ENCODE measurements at regions not wholly inside any gene's neighbourhood (a gene's known extent, or its start where the extent isn't known, plus 50 kb on each side); places are given as distances from the start of the nearest gene placed in this dataset.

GRCh38 chr7:124137664-124138063, 104.8 kb upstream of the TMEM229A start:
- DNase-seq (ENCODE audit: low read depth): no peak
- H3K4me3 ChIP-seq (ENCODE audit: low read depth, low read length): no peak overlapping the region
- TF ChIP-seq MAX (IDR thresholded peaks at IDR 0.05; ENCODE audit: low read depth, low read length): no peak
- no peak for TF ChIP-seq MYC (IDR thresholded peaks at IDR 0.05; ENCODE audit: low read depth, low read length)
- TF ChIP-seq POLR2A (IDR thresholded peaks at IDR 0.05; ENCODE audit: extremely low read depth, insufficient read length): no peak
- TF ChIP-seq CTCF (IDR thresholded peaks at IDR 0.05; ENCODE audit: low read depth, low read length): no peak

DNA sequence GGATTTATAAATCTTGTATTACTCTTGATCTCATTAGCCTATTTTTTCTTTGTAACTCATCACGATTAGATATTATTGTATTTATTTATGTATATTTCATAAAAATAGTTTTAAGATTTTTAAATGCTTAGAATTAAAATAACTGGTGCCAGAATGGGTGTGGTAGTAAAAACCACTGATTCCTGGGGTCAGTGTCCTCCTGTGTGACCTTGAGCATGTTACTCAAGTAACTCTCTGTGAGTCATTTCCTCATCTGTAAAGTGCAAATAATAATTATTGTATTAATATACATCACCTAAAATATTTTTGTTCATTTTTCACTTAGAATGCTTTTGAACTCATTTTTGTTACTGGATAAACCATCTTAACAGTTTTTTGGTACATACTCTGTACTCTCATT, 91.3 kb upstream of the TMEM229A start:
- no peak for DNase-seq (ENCODE audit: low read depth)
- no peak for TF ChIP-seq MYC (IDR thresholded peaks at IDR 0.05; ENCODE audit: low read depth, low read length)
- TF ChIP-seq MAX (IDR thresholded peaks at IDR 0.05; ENCODE audit: low read depth, low read length): no peak
- TF ChIP-seq CTCF (IDR thresholded peaks at IDR 0.05; ENCODE audit: low read depth, low read length): no peak
- no peak for TF ChIP-seq POLR2A (IDR thresholded peaks at IDR 0.05; ENCODE audit: extremely low read depth, insufficient read length)
- H3K4me3 ChIP-seq (ENCODE audit: low read depth, low read length): no peak overlapping the region

DNA sequence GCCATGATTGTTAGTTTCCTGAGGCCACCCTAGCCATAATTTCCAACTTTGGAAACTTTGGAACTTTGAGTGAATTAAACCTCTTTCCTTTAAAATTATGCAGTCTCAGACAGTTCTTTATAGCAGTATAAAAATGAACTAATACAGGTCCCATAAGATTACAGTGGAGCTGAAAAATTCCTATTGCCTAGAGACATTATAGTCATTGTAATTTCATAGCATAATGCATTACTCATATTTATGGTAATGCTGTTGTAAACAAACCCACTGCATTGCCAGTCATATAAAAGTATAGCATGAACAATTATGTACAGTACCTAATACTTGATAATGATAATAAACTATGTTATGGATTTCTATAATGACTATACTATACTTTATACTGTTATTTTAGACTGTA, 88.0 kb upstream of the TMEM229A start:
- DNase-seq (ENCODE audit: low read depth): no peak
- no peak overlapping the region for H3K4me3 ChIP-seq (ENCODE audit: low read depth, low read length)
- TF ChIP-seq CTCF (IDR thresholded peaks at IDR 0.05; ENCODE audit: low read depth, low read length) (no peak), POLR2A (IDR thresholded peaks at IDR 0.05; ENCODE audit: extremely low read depth, insufficient read length) (no peak), MYC (IDR thresholded peaks at IDR 0.05; ENCODE audit: low read depth, low read length) (no peak), MAX (IDR thresholded peaks at IDR 0.05; ENCODE audit: low read depth, low read length) (no peak)

- no peak for TF ChIP-seq MAX (IDR thresholded peaks at IDR 0.05; ENCODE audit: low read depth, low read length)
- no peak for TF ChIP-seq MYC (IDR thresholded peaks at IDR 0.05; ENCODE audit: low read depth, low read length)
- TF ChIP-seq POLR2A (IDR thresholded peaks at IDR 0.05; ENCODE audit: extremely low read depth, insufficient read length): no peak
- no peak for TF ChIP-seq CTCF (IDR thresholded peaks at IDR 0.05; ENCODE audit: low read depth, low read length)
- no peak overlapping the region for H3K4me3 ChIP-seq (ENCODE audit: low read depth, low read length)
- DNase-seq (ENCODE audit: low read depth): no peak
These were observed 80.2 kb upstream of the TMEM229A start for GRCh38 chr7:124113045-124113444.

- no peak overlapping the region for H3K4me3 ChIP-seq (ENCODE audit: low read depth, low read length)
- DNase-seq (ENCODE audit: low read depth): no peak
- TF ChIP-seq MYC (IDR thresholded peaks at IDR 0.05; ENCODE audit: low read depth, low read length) (no peak), POLR2A (IDR thresholded peaks at IDR 0.05; ENCODE audit: extremely low read depth, insufficient read length) (no peak), CTCF (IDR thresholded peaks at IDR 0.05; ENCODE audit: low read depth, low read length) (no peak), MAX (IDR thresholded peaks at IDR 0.05; ENCODE audit: low read depth, low read length) (no peak)
These were observed 73.7 kb upstream of the TMEM229A start for GRCh38 chr7:124106575-124106974.

All from NB4 (cell line).